CD4-positive, alpha-beta T cell treated with Interleukin-4 for 1 hour (primary cell): ENCODE measurements at regions not wholly inside any gene's neighbourhood (a gene's known extent, or its start where the extent isn't known, plus 50 kb on each side); places are given as distances from the start of the nearest gene placed in this dataset.

Experiments used
- DNase-seq, 2 donors: peaks; one replicate each; pipeline ENCODE4 v3.0.0-alpha.2; 2020 to 2022

DNA sequence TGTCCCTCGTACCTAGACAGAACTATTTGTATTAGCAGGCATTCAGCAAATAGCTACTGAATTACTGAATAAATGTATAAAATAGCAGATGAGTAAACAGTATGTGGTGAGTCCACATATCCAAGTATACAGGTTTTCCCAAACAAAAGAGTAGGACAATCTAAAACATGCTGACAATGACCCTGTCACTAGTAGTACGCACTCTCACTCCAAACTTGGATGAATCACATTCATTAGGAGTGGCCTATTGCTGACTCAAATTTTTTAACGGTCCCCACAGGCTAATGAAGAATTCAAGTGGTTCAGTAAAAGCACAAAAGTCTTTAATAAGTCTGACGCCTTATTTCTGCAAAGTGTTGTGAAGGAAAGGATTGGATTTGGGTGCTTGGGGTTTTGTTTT is 449.3 kb upstream of the THBS1 start:
- no peak for DNase-seq

DNA sequence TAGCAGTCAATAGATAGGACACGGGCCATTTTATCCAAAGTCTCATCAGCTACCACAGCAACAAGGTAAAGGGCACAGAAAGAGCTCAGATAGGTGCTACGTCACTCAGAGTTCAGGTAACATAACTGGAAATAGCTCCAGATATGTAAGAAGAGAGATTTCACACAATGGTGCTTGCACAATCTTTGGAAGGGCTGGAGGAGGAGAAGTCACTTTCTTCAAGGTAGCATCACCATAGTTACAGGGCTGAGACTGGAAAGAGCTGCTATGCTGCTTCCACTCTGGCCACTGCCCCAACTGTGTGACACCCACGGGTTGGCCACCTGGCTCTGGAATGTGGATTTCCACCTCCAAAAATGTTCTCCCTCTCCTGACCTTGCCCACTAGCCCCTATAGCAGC is 448.8 kb upstream of the THBS1 start:
- DNase-seq, result no peak

DNA sequence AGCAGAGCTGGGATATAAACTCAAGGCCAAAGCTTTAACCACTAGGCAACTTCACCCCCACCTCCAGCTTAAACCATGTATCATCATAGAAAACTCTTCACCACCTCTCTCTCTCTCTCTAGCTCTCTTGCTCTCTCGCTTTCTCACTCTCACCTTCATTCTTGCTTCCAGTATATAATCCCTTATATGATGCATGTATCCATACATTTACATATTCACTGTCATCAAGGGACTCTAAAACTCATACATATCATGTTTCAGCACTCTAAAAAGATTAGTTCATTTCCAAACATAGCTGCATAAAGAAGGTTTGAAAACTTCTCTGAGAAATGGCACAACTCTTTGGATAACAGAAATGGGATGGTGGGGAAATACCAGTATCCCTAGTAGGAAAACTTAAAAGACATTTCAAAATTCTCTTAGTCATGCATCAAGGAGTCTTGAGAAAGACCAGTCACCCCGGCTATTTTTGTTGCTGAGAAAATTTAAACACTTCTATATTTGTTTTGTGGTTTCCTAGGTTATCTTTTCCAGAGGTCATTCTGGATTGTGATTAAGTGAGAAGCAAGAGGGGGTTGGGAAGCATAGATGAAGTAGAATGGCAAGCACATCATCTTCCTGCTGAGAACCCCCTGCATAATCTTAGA is 447.8 kb upstream of the THBS1 start:
- no peak for DNase-seq

DNA sequence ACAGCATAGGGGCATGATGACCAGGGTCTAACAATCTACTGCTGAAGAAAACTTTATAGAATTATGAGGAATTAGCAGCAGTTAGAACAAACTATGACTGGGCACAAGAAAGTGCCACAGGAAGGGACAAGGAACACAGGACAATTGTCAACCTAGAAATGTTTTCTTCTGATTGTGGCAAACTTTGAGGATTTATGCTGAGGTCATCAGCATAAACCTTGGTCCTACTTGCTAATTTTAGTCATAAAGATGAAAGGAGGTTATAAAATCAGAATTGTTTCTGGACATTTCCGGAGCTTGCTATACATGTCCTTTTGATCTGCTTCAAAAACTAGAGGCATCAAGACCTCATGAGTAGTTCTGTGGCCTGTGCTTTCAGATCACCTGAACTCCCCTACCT is 446.6 kb upstream of the THBS1 start:
- no peak for DNase-seq

DNA sequence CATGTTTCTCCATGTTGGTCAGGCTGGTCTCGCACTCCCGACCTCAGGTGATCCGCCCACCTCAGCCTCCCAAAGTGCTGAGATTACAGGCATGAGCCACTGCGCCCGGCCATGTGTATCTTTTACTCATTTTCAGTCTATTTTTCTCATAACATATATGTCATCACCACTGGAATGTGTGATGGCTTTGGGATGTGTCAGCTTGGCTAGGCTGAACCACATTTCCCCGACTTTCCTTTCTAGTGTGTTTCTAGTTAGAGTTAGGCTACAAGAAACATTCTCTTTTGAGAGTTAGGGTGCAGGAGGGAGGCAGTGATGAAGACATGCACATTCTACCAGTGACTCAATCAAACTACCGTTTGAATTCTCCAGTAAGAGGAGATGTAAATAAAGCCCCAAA is 444.9 kb upstream of the THBS1 start:
- DNase-seq, result no peak

GRCh38 chr15:39139431-39140059 is 441.3 kb upstream of the THBS1 start:
- no peak for DNase-seq

DNA sequence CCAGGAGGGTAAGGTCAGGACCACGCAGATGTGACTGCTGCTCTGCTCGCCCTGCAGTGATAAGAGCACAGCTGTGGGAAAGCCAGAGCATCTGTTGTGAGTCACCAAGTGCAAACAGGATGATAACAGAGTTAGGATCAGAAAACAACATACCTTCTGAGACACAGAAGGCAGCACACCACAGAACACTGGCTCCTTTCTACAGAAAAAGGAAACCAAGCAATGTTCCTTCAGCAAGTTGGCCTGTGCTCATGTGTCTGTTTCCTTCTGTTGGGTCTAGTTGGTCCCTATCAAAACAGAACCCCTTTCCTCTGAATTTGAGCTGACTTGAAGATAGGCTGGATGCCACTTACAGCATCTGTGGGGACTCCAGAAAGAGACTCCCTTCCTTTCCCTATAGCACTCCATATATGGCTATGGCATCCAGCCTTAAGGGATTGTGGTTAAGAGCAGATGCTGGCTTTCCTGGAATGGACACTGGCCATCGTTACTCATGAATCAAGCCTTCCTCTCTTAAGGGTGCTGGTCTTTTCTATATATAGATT is 440.7 kb upstream of the THBS1 start:
- no peak for DNase-seq

- no peak for DNase-seq
Observed at GRCh38 chr15:39142500-39142899, 438.4 kb upstream of the THBS1 start.

- DNase-seq, result no peak
Observed at GRCh38 chr15:39143479-39143878, 437.4 kb upstream of the THBS1 start.

DNA sequence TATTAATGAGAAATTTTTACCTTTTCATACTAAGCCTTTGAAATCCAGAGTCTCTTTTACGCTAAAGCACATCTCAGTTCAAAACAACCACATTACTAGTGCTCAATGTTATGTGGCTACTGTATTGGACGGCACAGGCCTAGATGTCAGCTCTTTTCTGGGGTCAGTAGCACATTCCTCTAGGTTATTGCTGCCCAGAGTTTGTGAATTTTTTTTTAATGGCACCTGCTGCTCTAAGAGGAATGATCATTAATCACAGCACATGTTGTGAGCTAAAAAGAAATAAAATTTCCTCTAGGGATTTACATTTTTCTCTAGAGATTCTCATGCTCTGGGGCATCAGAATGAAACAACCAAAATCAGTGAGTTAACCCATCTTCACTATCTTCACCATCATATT is 436.8 kb upstream of the THBS1 start:
- DNase-seq, result no peak

- DNase-seq, result no peak
Observed at GRCh38 chr15:39144613-39145499, 436.0 kb upstream of the THBS1 start.

DNA sequence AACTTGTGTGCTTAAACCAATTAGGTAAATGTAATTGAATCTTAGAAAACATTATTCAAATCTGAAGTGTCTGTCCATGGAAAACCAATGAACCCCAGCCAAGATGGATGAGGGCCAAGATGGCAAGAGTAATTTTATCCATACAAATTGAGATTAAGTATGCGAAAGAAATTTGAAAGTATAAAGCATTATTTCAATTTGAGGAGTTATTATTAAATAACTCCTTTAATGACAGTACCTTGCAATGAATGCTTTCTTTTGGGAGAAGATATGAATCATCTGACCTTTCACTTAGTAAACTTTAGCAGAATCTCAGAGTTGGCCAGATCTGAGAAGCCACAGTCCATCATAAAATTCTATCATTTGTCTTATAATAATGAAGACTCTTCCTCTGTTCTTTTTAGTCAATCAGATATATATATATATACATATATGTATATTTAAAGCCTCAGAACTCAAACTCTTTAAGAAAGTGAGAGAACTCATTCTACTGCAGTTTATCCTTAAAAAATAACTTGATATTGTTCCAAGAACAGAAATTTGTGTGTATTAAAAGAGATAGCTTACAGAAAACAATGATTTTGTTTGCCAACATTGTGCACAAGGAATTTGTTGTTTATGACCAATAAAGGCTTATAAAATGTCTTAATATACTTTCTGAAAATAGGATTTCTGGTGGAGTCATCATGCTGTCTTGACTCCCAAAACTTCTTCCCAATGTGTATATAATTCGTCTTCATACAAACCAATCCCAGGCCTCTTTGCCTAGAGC is 434.8 kb upstream of the THBS1 start:
- no peak for DNase-seq

DNA sequence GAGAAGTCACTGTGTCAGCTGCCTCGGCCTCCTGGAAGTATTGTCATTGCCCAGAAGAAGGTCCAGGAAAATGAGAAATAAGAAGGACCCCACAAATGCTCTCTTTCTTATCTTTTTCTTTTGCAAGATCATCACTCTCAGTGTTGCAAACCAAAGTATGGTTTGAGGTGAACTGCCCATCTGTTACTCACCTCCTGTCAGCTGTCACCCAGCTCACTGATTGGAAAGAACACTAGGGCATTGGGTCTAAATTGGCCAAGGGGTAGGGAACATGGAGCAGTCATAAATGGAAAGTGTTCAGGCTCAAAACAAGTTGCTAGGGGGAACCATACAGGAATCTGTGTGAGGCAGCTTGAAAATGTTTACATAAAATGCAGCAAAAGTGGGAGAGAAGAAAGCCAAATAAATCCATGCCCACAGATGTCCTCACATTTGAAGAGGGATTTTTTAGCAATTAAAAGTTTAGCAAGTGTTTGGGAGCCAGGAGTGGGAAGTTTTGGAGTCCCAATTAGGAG is 431.2 kb upstream of the THBS1 start:
- DNase-seq, result no peak

- DNase-seq, result no peak
Observed at GRCh38 chr15:39151545-39151944, 429.3 kb upstream of the THBS1 start.

GRCh38 chr15:39153058-39153714 is 427.7 kb upstream of the THBS1 start:
- DNase-seq, result no peak

GRCh38 chr15:39153716-39154115 is 427.2 kb upstream of the THBS1 start:
- DNase-seq, result no peak

GRCh38 chr15:39154227-39154638 is 426.6 kb upstream of the THBS1 start:
- no peak for DNase-seq

GRCh38 chr15:39154776-39155175 is 426.1 kb upstream of the THBS1 start:
- no peak for DNase-seq

GRCh38 chr15:39156166-39156565 is 424.7 kb upstream of the THBS1 start:
- DNase-seq, result no peak

DNA sequence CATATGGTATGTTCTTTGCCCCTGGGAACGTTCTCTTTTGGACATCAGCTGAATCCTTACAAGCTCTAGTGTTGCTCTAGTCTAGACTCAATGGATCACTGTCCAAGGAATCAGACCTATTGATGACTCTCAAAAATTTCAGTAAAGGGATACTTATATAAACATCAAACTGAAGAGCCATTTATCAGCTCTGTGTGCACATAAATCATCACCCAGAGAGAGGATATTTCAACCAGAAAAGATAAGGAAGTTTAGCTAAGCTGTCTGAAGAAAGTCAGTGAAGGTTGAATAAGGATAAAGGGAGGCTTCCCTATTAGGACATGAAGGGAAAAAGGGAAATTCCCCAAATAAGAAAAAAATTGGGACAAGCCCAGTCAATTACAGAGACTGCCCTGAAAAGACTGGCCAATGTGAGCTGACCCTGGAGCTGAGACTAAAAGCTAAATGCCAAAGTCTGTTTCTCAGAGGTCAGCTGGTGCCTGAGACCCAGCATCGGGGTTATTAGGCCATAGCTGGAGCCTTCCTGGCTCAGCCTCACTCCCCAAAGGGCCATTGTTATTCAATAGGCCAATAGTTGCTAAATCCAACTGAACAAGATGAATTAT is 424.1 kb upstream of the THBS1 start:
- no peak for DNase-seq

GRCh38 chr15:39157882-39158281 is 423.0 kb upstream of the THBS1 start:
- no peak for DNase-seq

DNA sequence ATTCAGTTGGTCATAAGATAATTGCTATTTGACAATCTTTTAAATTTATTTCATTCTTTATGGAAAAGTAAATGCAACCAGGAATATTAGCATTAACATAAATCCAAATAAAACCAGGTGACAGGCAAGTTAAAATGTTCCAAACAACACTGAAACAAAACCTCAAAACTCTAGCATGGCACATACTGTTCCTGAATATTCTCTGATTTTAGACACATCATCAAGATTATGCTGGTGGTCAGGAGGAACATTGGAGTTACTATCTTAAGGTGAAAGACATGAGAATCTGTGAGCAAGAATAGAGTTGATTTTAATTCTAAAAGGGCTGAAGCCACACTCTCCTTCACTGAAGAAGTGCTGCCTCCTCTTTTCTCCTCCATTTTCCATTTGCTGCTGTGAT is 421.0 kb upstream of the THBS1 start:
- no peak for DNase-seq
